ENCODE measurements at regions not wholly inside any gene's neighbourhood (a gene's known extent, or its start where the extent isn't known, plus 50 kb on each side); places are given as distances from the start of the nearest gene placed in this dataset.
"Not testable (repeated sequence)": the region's sequence is repeated elsewhere in the genome, so short reads cannot be mapped to it uniquely, and the experiment has no call there.

- DNase-seq (ENCODE audit: low read depth, low spot score) = not testable (repeated sequence)
These were observed 1480.5 kb upstream of the PRR20A start for GRCh38 chr13:55660264-55660663.

DNA sequence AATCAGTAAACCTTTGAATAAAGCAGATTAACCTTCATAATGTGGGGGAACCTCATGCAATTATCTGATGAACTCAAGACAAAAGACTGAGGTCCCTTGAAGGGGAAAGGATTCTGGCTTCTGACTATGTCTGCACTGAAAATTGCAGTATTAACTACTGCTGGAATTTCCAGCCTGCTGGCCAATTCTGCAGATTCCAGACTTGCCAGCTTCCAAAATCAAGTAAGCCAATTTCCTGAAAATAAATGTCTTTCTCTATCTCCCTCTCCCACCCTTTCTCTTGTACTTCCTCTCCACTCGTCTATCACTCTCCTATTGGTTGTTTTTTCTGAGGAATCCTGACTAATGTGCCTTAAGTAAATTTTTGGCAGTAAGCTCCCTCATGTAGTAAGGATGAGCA, 1479.9 kb upstream of the PRR20A start:
- DNase-seq (ENCODE audit: low read depth, low spot score) = no peak

GRCh38 chr13:55661505-55661904, 1479.2 kb upstream of the PRR20A start:
- DNase-seq (ENCODE audit: low read depth, low spot score) = no peak

DNA sequence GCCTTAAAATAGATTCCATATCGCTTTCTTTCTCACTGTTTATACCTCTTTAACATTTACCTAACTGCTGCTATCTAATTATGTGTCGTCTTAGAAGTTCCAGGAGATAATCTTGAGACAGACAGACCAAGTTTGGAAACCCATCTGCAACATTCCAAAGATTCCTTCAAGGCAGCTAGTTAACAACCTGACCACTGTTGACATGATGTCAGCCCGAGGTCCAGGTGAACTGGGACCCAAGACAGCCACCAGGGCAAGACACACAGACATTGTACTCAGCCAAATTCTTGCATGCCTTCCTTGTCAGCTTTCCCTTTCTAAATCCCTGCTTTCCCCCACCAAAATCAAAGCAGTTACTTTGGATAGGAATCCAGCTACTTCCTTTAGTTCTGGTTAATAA, 1476.5 kb upstream of the PRR20A start:
- no peak for DNase-seq (ENCODE audit: low read depth, low spot score)

DNA sequence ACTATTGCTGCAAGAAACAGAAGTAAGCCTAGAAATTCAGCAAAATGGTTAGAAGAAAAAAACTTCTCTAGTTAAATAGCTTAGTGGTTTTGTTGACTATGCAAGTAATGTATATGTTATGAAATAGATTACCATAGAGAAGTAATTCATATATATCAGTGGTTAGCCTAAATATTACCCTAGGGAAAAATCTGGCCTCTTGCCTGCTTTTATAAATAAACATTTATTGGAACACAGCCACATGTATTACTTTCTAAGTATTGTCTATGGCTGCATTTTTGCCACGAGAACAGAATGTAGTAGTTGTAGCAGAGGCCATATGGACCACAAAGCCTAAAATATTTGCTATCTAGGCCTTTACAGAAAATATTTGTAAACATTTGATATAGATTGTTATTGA, 1471.7 kb upstream of the PRR20A start:
- no peak for DNase-seq (ENCODE audit: low read depth, low spot score)

DNA sequence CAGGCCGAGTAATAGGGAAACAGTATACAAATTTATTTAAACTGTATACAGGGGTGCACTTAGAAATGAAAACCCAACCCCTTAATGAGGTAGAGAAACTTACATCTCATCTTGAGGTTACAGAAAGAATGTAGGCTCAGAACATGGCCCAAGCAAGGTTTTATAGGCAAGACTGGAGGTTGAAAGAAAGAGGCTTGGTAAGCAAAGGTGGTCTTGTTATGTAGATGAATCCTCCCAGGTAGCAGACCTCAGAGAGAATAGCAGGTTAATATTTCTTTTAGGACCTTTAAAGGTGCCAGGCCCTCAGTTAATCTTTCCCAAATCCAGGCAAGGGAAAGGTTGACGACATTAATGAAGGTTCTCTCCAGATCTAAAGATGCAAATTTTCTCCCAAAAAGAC, 1466.8 kb upstream of the PRR20A start:
- no peak for DNase-seq (ENCODE audit: low read depth, low spot score)

GRCh38 chr13:55682776-55683175, 1457.9 kb upstream of the PRR20A start:
- DNase-seq (ENCODE audit: low read depth, low spot score) = no peak

GRCh38 chr13:55705526-55705925, 1435.2 kb upstream of the PRR20A start:
- DNase-seq (ENCODE audit: low read depth, low spot score) = no peak

DNA sequence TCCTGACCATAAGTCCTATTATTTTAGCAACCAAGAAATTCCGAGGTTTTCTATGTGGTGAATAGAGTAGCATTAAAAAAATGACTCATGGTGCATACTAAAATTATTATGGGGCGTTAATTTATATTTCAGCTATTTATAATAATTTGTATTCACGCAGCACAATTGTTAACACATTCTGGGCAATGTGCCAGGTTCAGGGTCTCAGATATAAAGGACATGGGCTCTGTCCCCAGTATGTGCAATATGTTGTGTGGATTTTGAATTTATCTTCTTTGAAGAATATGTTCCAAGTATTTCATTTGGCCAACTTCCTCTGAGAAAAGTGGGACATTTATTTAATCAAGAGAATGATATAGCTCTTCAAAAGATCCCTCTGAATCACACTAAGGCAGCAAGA, 1434.7 kb upstream of the PRR20A start:
- no peak for DNase-seq (ENCODE audit: low read depth, low spot score)

GRCh38 chr13:55714120-55714519, 1426.6 kb upstream of the PRR20A start:
- DNase-seq (ENCODE audit: low read depth, low spot score) = no peak

DNA sequence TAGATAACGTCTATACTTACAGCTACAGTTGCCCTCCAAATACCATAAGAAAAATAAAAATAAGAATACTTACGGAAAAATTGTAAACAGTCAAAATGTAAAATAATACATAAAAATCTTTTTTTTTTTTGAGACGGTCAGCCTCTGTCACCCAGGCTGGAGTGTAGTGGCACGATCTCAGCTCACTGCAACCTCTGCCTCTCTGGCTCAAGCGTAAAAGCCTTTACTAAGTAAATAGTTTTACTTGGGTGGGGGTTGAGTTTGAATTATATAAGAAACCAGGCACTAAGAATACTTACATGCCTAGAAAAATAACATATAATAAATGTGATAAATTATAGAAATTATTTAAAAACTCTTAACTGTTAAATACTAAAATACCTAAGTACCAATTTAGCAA, 1413.0 kb upstream of the PRR20A start:
- no peak for DNase-seq (ENCODE audit: low read depth, low spot score)

DNA sequence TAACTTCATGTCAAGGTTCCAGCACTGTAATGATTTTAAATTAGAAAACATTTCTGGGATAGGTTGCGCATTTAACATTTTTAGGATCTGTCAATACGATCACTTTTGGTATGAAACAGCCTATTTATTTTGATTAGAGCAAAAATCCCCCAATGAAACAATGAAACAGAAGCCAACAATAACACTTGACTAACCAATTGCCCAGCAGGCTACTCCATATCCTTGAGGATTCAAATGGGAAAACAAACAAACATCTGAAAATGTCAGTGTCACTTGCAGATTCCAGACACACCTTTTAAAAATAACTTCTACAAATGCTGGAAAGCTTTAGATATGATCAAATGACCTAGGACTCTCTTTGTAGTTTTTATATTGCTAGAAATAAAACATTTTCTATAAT, 1412.5 kb upstream of the PRR20A start:
- no peak for DNase-seq (ENCODE audit: low read depth, low spot score)

- DNase-seq (ENCODE audit: low read depth, low spot score) = no peak
These were observed 1394.9 kb upstream of the PRR20A start for GRCh38 chr13:55745828-55746227.

DNA sequence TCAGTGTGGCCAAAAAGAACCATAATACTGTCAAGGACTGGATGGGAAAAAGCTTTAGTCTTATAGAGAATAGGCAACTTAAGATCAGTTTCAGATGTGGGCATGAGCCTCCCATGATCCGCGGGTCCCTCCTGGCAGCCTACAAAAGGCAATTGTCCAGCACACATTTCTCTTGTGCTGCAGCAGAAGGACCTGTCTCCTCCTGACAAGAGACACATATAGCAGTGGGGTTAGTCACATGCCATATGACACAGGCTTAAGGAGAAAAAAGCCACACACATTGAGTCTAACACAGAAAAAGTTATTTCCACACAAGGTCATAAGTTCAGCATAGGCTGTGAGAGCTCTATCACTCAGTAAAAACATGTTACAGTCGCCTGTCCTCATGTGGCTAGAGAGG, 1378.7 kb upstream of the PRR20A start:
- no peak for DNase-seq (ENCODE audit: low read depth, low spot score)

- no peak for DNase-seq (ENCODE audit: low read depth, low spot score)
These were observed 1363.1 kb upstream of the PRR20A start for GRCh38 chr13:55777612-55778011.

GRCh38 chr13:55783841-55784240, 1356.9 kb upstream of the PRR20A start:
- DNase-seq (ENCODE audit: low read depth, low spot score) = no peak

GRCh38 chr13:55788548-55788947, 1352.2 kb upstream of the PRR20A start:
- no peak for DNase-seq (ENCODE audit: low read depth, low spot score)

- no peak for DNase-seq (ENCODE audit: low read depth, low spot score)
These were observed 1348.0 kb upstream of the PRR20A start for GRCh38 chr13:55792544-55793193.

DNA sequence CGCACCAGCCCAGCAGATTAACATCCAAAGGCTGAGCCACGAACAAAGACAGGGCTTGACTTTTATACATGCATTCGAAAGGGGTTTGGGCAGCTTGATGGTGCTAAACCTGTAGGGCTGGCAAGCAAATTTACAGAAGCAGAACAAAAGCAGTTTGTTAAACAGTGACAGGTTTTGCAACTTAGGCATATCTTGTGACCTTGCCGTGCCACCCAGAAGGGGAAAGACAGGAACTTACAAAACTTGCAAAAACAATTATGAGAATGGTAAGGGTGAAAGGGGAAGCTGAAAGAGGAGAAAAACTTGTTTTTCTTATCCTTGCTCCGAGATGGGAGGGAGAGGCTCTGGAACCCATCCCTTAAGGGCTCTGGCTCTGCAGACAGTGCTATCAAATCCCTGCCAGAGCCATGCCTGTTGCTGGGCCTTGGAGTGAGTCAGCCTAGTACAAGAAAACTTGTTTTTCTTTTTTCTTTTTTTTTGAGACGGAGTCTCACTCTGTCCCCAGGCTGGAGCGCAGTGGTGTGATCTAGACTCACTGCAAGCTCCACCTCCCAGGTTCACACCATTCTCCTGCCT, 1325.2 kb upstream of the PRR20A start:
- DNase-seq (ENCODE audit: low read depth, low spot score) = no peak

DNA sequence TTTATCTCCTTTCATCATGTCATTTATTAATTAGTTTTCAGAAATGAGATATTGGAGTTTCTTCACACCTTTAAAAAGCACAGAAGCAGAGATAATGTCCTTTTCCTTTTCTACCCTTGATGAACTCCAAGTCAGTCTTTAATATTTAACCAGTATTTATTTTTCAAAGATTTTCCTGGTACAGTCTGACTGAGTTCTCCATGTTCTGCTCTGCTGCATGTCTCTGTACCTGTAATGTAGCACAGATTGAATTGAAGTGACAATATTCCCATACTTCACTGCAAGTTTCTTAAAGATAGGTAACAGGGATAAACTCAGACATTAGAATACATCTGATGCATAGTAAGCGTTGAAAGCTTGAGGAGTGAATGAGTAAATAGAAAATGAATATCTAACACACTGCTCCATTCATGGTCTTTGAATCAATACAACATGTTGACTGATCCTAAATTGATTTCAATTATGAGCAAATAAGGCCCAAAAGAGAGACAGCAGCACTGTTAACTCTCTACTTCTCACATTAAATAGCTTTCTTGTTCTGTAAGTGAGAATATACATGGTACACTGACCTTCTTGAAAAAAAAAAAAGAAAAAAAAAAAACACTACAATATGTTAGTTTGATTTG, 1323.6 kb upstream of the PRR20A start:
- DNase-seq (ENCODE audit: low read depth, low spot score) = no peak

DNA sequence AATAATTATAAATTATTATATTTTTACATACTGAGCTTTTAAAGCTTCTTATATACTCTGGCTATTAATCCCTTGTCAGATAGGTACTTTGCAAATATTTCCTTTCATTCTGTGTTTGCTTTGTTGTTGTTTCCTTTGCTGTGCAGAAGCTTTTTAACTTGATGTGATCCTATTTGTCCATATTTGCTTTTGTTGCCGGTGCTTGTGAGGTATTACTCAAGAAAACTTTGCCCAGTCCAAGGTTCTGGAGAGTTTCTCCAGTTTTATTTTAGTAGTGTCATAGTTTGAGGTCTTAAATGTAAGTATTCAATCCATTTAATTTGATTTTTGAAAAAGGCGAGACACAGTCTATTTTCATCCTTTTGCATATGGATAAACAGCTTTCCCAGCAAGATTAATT, 1319.9 kb upstream of the PRR20A start:
- DNase-seq (ENCODE audit: low read depth, low spot score) = no peak

GRCh38 chr13:55869648-55870047, 1271.1 kb upstream of the PRR20A start:
- no peak for DNase-seq (ENCODE audit: low read depth, low spot score)

DNA sequence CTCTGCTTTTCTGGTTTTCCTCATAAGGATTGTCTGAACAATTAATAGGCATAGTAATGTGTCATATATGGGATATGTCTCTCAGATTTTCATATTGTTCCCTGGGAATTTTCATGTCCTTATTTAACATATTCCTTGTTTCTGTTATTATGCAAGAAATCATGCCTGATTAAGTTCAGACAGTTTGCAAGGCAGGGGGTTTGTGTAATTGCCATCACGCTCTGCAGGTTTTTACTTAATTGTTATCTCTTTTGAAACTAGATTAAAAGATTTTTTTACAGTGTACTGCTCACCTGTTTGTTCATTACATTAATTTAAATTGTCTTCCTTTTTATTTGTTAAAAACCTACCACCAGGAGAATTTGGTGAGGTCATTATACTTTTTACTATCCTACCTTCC, 1253.2 kb upstream of the PRR20A start:
- DNase-seq (ENCODE audit: low read depth, low spot score) = no peak
